ENCODE measurements at regions not wholly inside any gene's neighbourhood (a gene's known extent, or its start where the extent isn't known, plus 50 kb on each side); places are given as distances from the start of the nearest gene placed in this dataset.
"Not testable (repeated sequence)": the region's sequence is repeated elsewhere in the genome, so short reads cannot be mapped to it uniquely, and the experiment has no call there.

- DNase-seq, result no peak
Observed at GRCh38 chr1:14143777-14144176, 443.8 kb downstream of the PRDM2 start.

- no peak for DNase-seq
Observed at GRCh38 chr1:14148526-14148925, 448.5 kb downstream of the PRDM2 start.

GRCh38 chr1:14149431-14149830 lies 449.1 kb upstream of the KAZN start:
- no peak for DNase-seq

- DNase-seq, result no peak
Observed at GRCh38 chr1:14156543-14156942, 441.9 kb upstream of the KAZN start.

GRCh38 chr1:14160781-14161180 lies 437.7 kb upstream of the KAZN start:
- no peak for DNase-seq

GRCh38 chr1:14163246-14163645 lies 435.2 kb upstream of the KAZN start:
- DNase-seq, result no peak

GRCh38 chr1:14165371-14165801 lies 433.1 kb upstream of the KAZN start:
- DNase-seq, result no peak

- no peak for DNase-seq
Observed at GRCh38 chr1:14167884-14168283, 430.6 kb upstream of the KAZN start.

- DNase-seq, result no peak
Observed at GRCh38 chr1:14168326-14169063, 430.0 kb upstream of the KAZN start.

- no peak for DNase-seq
Observed at GRCh38 chr1:14173598-14173997, 424.9 kb upstream of the KAZN start.

GRCh38 chr1:14177866-14178265 lies 420.6 kb upstream of the KAZN start:
- not testable (repeated sequence) for DNase-seq

- no peak for DNase-seq
Observed at GRCh38 chr1:14180738-14181137, 417.7 kb upstream of the KAZN start.

GRCh38 chr1:14181191-14181795 lies 417.2 kb upstream of the KAZN start:
- DNase-seq, result no peak

- DNase-seq, result no peak
Observed at GRCh38 chr1:14182856-14183255, 415.6 kb upstream of the KAZN start.

- no peak for DNase-seq
Observed at GRCh38 chr1:14183329-14183728, 415.2 kb upstream of the KAZN start.

GRCh38 chr1:14184454-14184853 lies 414.0 kb upstream of the KAZN start:
- no peak for DNase-seq

GRCh38 chr1:14189381-14189780 lies 409.1 kb upstream of the KAZN start:
- DNase-seq, result no peak

GRCh38 chr1:14190508-14190907 lies 408.0 kb upstream of the KAZN start:
- no peak for DNase-seq

GRCh38 chr1:14194511-14194910 lies 404.0 kb upstream of the KAZN start:
- DNase-seq, result no peak

- DNase-seq, result no peak
Observed at GRCh38 chr1:14205066-14205465, 393.4 kb upstream of the KAZN start.

- DNase-seq, result no peak
Observed at GRCh38 chr1:14215151-14215550, 383.3 kb upstream of the KAZN start.

GRCh38 chr1:14217384-14217783 lies 381.1 kb upstream of the KAZN start:
- DNase-seq, result no peak

GRCh38 chr1:14220324-14220723 lies 378.2 kb upstream of the KAZN start:
- DNase-seq, result no peak

GRCh38 chr1:14220811-14221210 lies 377.7 kb upstream of the KAZN start:
- no peak for DNase-seq

GRCh38 chr1:14222086-14222485 lies 376.4 kb upstream of the KAZN start:
- no peak for DNase-seq
